ENCODE measurements at regions not wholly inside any gene's neighbourhood (a gene's known extent, or its start where the extent isn't known, plus 50 kb on each side); places are given as distances from the start of the nearest gene placed in this dataset.
"Not testable (repeated sequence)": the region's sequence is repeated elsewhere in the genome, so short reads cannot be mapped to it uniquely, and the experiment has no call there.

- not testable (repeated sequence) for TF ChIP-seq CTCF (IDR thresholded peaks at IDR 0.05; ENCODE audit: low read length); EZH2 (IDR thresholded peaks at IDR 0.05; ENCODE audit: borderline replicate concordance, low read length)
These were observed 931.7 kb upstream of the ATXN7L3B start for GRCh38 chr12:73605925-73606324.

All from OCI-LY1 (cell line).